ENCODE measurements at regions not wholly inside any gene's neighbourhood (a gene's known extent, or its start where the extent isn't known, plus 50 kb on each side); places are given as distances from the start of the nearest gene placed in this dataset.
"Not testable (repeated sequence)": the region's sequence is repeated elsewhere in the genome, so short reads cannot be mapped to it uniquely, and the experiment has no call there.

DNA sequence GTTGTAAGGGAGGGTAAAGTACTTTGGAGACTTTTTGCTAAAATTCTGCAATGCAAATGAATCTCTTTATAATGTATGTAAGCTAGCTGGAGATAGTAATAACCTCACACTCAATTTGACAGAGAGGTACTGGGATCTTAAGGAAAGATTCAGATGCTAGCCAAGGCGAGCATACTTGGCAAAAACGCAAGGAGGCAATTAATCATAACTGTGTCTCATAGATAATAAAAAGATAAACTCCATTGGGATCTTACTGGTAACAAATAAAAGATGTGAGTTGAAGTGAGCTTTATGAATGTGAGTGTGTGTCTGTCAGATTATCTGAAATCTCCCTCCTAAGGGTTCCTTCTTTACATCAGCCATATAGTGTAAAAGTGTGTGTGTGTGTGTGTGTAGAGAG is 533.0 kb downstream of the TMX3 start:
- DNase-seq, result no peak
- in situ Hi-C loops (cut with MboI; ENCODE audit: low pct_unique_long_range_greater_than_20kb, low sequenced_read_pairs), result no loop called here

DNA sequence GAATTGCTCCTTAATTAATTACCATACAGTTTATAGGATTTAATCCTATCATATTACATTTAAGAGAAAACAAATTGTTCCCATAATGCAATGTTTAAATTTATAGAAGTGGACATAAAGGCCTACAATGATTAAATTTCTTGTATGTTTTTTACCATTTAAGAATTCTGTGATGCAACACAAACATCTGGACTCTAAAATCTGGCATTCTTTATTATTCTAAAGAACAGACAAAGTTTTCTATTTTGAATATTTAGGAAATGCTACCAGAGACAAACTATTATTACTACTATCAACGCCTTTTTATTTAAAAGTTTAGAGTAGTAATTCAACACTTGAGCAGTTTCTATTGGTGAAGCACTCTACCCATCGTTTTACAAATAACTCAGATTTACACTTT is 535.1 kb downstream of the TMX3 start:
- no peak for DNase-seq
- in situ Hi-C loops (cut with MboI; ENCODE audit: low pct_unique_long_range_greater_than_20kb, low sequenced_read_pairs), result no loop called here

DNA sequence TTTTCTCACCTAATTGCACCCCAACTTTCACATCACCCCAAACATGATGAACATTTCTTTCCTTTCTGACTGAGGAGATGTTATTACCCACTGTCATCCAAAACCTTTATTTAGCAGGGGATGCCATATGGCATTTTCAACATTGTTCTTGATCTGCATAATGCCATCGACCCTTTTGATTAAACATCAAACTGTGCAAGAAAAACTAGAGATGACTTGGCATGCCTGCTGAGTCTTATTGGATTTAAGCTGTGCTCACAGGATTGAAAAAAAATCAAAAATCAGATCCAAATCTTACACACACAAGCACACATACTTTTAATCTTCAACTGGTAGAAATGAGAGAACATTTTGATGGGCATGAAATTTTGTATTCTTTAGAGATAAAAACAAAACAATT is 536.0 kb downstream of the TMX3 start:
- DNase-seq, result no peak
- in situ Hi-C loops (cut with MboI; ENCODE audit: low pct_unique_long_range_greater_than_20kb, low sequenced_read_pairs), result no loop called here

DNA sequence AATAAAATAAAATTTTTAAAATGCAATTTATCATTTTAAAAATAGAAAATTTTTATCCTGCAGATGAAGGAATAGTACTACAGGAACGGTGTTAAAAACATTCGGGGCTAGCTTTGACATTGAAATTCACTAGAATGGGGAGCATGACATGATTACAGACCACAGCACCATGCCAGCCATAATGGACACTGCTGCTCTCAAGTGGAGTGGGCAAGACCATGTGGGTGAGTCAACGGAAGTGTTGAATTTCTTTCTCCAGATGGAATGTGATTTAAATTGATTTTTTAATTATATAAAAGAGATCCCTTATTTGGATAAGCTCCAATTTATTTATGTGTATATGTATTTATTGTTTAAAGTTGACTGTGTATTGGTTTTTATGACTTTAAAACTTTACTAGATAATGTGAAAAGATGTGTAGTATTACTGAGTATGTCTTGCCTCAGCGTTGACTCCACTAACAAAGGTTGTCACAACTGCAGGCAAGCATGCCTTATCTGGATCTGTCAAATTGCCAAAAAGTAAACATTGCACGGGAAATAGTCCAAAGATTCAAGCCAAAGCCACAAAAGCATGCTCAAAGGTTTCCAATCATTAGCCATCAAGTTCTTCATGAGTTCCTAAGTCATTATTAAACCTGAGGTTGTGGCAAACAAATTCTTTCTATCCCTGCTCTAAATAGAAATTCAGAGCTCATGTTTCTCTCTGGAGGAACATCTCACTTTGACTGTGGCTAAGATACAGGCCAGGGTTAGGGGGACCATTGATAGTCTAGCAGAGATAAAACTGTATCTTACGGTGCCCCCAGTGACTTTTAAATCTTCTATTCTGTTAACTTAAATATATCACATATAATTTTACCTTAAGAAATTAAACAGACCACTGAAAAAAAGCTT is 536.9 kb downstream of the TMX3 start:
- in situ Hi-C loops (cut with MboI; ENCODE audit: low pct_unique_long_range_greater_than_20kb, low sequenced_read_pairs), result no loop called here
- no peak for DNase-seq

DNA sequence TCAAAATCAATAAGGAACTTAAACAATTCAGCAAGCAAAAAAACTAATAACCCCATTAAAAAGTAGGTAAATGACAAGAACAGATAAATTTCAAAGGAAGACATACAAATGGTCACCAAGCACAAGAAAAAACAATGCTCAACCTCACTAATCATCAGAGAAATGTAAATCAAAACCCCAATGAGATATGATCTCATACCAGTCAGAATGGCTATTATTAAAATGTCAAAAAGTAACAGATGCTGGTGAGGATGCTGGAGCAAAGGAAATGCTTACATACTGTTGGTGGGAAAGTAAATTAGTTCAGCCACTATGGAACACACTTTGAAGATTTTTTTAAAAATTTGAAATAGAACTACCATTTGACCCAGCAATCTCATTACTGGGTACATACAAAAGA is 538.0 kb downstream of the TMX3 start:
- DNase-seq, result no peak
- in situ Hi-C loops (cut with MboI; ENCODE audit: low pct_unique_long_range_greater_than_20kb, low sequenced_read_pairs), result no loop called here

DNA sequence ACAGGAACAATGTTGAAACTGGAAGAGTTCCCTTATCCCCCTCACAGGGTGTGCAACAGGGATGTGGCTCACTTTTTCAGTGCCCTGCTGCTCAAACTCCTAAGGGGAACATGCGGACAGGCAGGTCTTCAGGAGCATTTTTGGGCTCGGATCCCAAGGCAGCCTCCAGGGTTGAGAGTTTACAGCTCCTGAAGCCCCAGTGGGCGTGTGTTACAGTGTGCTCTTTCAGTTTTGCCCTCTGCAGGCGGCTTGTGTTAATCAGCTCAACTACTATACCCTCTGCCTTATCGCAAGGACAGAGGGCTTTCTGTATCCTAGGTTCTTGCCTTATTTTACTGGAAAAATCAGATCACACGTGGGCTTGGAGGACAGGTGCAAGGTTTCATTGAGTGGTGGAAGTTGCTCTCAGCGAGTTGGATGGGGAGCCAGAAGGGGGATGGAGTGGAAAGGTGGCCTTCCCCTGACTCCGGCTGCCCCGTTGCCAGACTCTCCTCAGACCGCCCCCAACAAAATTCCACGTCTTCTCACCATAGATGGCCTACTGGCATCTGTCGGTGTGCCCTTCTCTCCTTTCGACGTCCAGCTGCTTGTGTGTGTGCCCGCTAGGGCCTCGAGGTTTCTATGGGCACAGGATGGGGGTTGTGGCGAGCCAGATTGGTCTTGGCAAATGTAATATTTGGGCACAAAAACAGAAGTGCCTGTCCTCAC is 541.9 kb downstream of the TMX3 start:
- no peak for DNase-seq
- in situ Hi-C loops (cut with MboI; ENCODE audit: low pct_unique_long_range_greater_than_20kb, low sequenced_read_pairs), result no loop called here

DNA sequence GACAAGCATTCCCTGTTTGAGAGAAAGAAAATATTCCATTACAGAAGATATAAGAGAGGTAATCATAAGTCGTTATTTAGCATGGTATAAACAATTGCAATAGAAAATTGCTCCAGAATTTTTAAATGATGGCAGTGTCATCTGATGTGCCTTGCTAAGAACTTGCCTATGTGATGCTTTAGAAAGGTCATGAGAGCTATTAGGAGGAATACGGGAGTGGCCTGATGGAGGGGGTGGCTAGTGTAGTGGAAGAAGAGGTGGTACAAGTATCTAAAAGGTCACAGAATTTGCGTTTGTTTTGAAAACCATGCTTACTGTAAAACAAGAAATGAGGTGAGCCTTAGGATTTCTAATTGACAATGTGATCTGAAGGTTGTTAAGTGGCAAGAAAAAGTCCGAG is 550.0 kb downstream of the TMX3 start:
- in situ Hi-C loops (cut with MboI; ENCODE audit: low pct_unique_long_range_greater_than_20kb, low sequenced_read_pairs), result no loop called here
- no peak for DNase-seq

DNA sequence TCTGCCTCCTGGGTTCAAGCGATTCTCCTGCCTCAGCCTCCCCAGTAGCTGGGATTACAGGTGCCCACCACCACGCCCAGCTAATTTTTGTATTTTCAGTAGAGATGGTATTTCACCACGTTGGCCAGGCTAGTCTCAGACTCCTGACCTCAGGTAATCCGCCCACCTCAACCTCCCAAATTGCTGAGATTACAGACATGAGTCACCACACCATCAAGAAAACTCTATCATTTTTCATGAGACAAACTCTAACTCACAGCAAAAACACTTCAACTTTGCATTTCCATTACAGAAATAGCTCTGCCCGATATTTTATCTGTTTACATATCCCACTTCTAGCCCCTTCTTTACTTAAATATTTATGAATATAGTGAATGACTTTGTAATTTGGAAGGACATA is 561.1 kb downstream of the TMX3 start:
- in situ Hi-C loops (cut with MboI; ENCODE audit: low pct_unique_long_range_greater_than_20kb, low sequenced_read_pairs); DNase-seq: not testable (repeated sequence)

DNA sequence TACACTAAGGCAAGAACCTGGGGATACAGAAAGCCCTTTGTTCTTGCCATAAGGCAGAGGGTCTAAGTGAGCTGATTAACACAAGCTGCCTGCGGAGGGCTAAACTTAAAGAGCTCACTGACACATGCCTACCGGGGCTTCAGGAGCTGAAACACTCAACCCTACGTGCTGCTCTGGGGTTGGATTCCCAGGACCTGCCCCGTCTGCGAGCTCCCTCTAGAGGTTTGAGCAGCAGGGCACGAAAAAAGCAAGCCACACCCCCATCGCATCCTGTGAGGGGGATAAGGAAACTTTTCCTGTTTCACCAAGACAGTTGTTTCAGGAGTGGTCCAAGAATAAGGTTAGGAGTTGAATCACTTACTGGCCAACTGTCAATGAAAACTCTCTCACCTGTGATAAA is 562.1 kb downstream of the TMX3 start:
- in situ Hi-C loops (cut with MboI; ENCODE audit: low pct_unique_long_range_greater_than_20kb, low sequenced_read_pairs), result no loop called here
- DNase-seq, result peak; percentile 8

DNA sequence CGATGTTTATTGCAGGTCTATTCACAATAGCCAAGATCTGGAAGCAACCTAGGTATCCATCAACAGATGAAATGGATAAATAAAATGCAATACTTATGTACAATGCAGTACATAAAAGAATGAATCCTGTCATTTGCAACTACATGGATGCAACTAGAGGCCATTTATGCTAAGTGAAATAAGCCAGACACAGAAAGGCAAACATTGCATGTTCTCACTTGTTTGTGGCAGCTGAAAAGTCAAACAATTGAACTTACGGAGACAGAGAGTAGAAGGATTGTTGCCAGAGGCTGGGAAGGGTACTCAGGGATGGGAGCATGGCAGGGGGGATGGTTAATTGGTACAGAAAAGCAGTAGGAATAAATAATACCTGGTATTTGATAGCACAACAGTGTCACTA is 563.9 kb downstream of the TMX3 start:
- in situ Hi-C loops (cut with MboI; ENCODE audit: low pct_unique_long_range_greater_than_20kb, low sequenced_read_pairs), result no loop called here
- DNase-seq, result no peak

DNA sequence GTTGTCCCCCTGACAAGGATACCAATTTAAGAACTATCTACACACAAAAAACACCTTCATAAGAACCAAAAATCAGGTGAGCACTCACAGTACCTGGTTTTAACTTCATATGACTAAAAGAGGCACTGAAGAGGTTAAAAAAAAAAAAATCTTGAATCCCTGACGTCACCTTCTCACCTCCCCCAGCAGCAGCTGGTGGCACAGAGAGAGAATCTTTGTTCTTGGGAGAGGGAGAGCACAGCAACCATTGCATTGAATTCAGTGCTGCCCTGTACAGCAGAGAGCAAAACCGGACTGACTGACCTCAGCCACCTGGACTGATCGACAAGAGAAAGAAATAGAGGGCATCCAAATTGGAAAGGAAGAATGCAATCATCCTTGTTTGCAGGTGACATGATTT is 566.0 kb downstream of the TMX3 start:
- no peak for DNase-seq
- in situ Hi-C loops (cut with MboI; ENCODE audit: low pct_unique_long_range_greater_than_20kb, low sequenced_read_pairs), result no loop called here

DNA sequence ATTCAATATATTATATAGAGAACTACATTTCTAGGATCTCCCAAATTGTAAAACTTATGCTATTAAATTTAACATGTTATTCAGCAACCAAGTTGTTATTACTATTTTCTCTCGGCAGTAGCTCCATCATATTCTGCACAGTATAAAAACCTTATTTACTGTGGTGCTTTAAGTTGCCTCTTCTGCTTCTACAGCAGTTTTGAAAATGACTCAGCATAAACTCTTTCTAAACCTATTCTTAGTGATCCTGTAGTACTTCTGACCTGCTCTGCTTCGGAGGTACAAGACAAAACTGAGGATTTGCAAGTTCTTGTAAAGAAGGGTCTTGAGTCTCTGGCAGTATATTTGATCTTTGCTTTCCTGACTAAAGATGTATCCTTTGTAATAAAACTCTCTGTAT is 567.2 kb downstream of the TMX3 start:
- in situ Hi-C loops (cut with MboI; ENCODE audit: low pct_unique_long_range_greater_than_20kb, low sequenced_read_pairs), result no loop called here
- no peak for DNase-seq

DNA sequence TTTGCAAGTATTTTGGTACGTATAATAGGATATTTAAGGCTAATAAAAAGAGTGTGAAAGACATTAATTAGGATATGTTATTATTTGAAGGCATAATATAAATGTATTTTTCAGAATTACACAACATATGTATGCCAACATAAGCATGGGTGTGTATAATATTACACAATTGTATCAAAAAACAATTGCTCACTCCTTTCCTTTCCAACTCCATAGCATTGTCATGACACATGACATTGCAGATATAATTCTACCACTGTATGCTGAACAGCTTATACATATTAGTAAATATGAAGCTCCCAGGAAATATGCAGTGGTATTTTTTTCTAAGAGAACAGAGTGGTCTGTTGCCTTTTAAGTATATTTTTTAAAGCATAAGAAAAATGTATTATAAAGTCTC is 593.1 kb downstream of the TMX3 start:
- no peak for DNase-seq
- in situ Hi-C loops (cut with MboI; ENCODE audit: low pct_unique_long_range_greater_than_20kb, low sequenced_read_pairs), result no loop called here

DNA sequence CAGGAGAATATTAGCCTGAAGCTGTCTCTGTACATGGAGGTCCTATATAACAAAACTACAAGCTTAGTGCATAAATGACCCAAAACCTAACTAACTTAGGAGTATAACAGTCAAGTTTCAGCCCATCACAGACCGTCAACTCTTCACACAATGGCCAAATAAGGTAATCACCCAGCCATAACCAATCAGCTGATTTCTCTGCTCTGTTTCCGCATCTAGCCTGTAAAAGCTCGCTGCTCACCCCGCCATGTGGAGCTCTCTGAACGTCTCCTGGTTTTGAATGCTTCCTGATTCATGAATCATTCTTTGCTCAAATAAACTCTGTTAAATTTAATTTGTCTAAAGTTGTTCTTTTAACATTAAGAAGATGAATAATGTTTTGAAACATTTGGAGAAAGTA is 593.6 kb downstream of the TMX3 start:
- DNase-seq, result no peak
- in situ Hi-C loops (cut with MboI; ENCODE audit: low pct_unique_long_range_greater_than_20kb, low sequenced_read_pairs), result no loop called here

DNA sequence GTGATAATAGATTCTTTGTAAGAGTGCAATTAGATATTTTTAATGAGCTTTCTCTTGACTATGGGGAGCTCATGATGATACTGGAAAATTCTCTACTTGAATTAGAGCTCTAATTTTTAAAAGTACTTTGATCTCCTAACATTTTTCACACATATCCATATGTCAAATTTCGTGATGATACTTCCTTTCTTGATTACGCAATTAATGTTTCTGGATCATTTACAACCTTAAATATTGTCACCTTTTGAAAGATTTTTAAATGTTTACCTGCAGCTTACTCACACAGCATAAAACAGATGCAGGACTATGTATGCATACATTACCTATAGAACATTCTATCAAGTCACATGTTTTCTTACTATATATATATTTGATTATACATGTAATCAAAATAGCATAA is 598.5 kb upstream of the DSEL start:
- DNase-seq, result no peak
- in situ Hi-C loops (cut with MboI; ENCODE audit: low pct_unique_long_range_greater_than_20kb, low sequenced_read_pairs), result no loop called here

DNA sequence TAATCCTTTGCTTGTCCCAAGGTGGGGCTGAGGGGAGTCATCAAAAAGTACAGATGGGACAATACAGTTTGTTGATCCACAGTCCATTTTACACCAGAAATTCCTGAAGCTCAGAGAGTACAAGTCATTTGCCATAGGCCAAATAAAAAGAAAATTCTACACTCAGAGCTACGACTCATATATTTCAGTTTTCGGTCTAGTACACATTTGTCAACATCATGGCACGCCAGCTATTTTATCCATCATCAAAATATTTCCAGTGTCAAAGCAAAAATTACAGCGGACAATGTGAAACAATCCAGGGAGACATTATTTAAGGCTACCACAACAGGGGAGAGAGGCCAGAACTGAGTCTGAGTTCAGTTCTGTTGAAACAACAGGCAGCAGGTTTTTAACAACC is 587.5 kb upstream of the DSEL start:
- in situ Hi-C loops (cut with MboI; ENCODE audit: low pct_unique_long_range_greater_than_20kb, low sequenced_read_pairs), result no loop called here
- no peak for DNase-seq

DNA sequence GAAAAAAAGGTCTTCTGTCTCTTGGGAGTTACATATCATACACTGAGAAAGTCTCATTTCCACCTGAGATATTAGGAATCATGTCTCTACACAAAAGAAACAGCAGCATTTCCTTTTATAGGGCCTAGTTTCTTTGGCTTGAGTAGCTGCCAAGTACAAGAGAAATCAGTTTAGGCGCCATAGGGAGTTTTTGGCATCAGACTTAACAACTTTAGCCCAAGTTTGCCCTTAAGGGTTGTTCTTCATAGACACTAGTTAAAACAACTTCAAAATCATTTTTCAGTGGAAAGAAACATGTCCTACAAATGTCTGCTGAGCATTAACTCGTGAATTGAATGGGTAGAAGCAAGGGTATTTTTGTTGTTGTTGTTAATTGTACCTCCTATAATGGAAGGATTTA is 587.0 kb upstream of the DSEL start:
- in situ Hi-C loops (cut with MboI; ENCODE audit: low pct_unique_long_range_greater_than_20kb, low sequenced_read_pairs), result no loop called here
- DNase-seq, result no peak

DNA sequence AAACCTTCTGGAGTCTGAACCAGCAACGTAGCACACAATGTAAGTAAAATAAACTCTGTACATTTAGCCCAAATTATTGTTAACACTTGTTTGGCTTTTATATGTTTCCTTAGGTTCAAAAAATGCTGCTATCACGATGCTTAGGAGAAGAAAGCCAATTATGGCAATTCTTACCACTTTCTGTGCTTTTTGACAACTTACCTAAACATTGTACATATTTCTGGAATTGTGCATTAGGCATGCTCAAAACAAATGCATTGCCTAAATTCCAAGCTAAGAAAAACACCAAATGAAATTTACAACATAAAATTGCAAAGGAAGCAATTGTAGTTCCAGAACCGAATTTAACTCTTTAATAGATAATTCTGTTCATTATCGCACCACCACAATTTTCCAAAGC is 585.6 kb upstream of the DSEL start:
- in situ Hi-C loops (cut with MboI; ENCODE audit: low pct_unique_long_range_greater_than_20kb, low sequenced_read_pairs), result no loop called here
- no peak for DNase-seq

DNA sequence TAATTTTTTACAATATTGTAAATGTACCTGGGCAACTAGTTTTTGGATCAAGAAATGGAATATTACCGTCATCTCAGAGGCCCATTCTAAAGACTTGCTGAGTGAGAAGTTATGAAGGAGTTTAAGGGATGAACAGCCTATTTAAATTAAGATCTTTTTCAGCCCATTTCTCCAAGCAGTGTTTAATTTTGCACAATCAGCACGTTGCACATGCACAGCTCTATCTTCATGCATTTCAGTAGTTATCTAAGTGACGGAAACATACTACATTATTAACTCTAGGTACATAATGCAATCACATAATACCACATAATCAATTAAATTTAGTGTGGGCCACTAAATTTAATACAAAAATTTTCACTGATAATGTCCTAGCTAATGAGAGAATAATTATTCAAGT is 582.1 kb upstream of the DSEL start:
- no peak for DNase-seq
- in situ Hi-C loops (cut with MboI; ENCODE audit: low pct_unique_long_range_greater_than_20kb, low sequenced_read_pairs), result no loop called here

DNA sequence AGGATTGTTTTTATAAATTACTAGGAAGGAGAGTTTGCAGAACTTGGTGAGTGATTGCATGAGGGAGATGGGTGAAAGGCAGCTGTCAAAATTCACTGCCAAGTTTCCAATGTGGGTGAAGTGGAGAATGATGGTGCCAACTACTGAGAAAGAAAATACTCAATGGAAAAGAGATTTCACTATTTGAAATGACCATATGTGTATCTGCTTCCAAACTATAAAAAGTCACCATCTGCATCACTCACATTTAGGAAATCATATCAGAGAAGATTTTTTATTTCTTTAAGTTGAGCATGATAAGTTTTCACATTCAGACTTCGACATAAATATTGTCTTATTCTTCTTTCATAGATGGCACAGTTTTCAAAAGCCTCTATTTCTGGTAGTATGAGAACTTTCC is 570.0 kb upstream of the DSEL start:
- in situ Hi-C loops (cut with MboI; ENCODE audit: low pct_unique_long_range_greater_than_20kb, low sequenced_read_pairs), result no loop called here
- DNase-seq, result no peak

DNA sequence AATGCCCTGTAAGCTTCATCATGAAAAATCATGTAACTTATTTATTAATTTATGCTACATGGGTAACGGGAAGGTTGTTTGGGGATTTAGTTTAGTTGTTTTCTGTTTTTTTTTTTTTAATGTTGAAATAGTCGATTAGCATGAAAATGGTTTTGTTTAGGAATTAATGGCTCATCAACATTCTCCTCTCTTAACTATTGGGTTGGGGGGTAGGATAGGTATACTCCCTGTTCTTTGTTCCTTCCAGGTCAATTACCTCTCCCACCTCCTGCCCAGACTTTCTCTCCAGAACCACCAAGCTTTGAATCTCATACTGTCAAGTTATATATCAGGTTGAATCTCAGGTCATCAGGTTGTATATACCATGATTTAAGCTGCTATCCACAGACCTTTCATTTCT is 568.7 kb upstream of the DSEL start:
- in situ Hi-C loops (cut with MboI; ENCODE audit: low pct_unique_long_range_greater_than_20kb, low sequenced_read_pairs), result no loop called here
- DNase-seq, result no peak
